ENCODE measurements at regions not wholly inside any gene's neighbourhood (a gene's known extent, or its start where the extent isn't known, plus 50 kb on each side); places are given as distances from the start of the nearest gene placed in this dataset.

GRCh38 chr4:97074531-97074930 lies 1068.7 kb downstream of the STPG2 start:
- TF ChIP-seq POLR2A (IDR thresholded peaks at IDR 0.05; ENCODE audit: low read depth, low read length) (no peak), MAX (IDR thresholded peaks at IDR 0.05; ENCODE audit: insufficient read depth, insufficient read length) (no peak), EZH2 (IDR thresholded peaks at IDR 0.05; ENCODE audit: borderline replicate concordance, low read depth, low read length, severe bottlenecking) (no peak), CTCF (IDR thresholded peaks at IDR 0.05; ENCODE audit: extremely low read depth in 1 of 2, insufficient read depth in 1 of 2, low read depth in 1 of 2, low read length in 2 of 2) (no peak), FOS (IDR thresholded peaks at IDR 0.05; ENCODE audit: borderline replicate concordance, insufficient read depth, low read length) (no peak), MYC (IDR thresholded peaks at IDR 0.05; ENCODE audit: low read depth, low read length) (no peak), POLR2AphosphoS5 (IDR thresholded peaks at IDR 0.05; ENCODE audit: insufficient read depth, low read depth, low read length) (no peak), GATA2 (IDR thresholded peaks at IDR 0.05; ENCODE audit: insufficient read depth, insufficient read length, low read depth, low read length) (no peak)
